ENCODE measurements at regions not wholly inside any gene's neighbourhood (a gene's known extent, or its start where the extent isn't known, plus 50 kb on each side); places are given as distances from the start of the nearest gene placed in this dataset.

GRCh38 chr3:190762801-190763200 lies 99.7 kb downstream of the GMNC start:
- DNase-seq (ENCODE audit: low read depth, low spot score) (no peak), FAIRE-seq (no peak)
- Histone ChIP-seq H3K4me1 (ENCODE audit: control insufficient read depth, extremely low read depth, insufficient read depth, low read length) (no peaks in the 10 kb centered on the region), H3K79me2 (ENCODE audit: control insufficient read depth, insufficient read depth, low read length) (no peaks in the 10 kb centered on the region), H3K9me1 (replicated peaks; ENCODE audit: control insufficient read depth, extremely low read depth, insufficient read depth, low read length) (no peaks in the 10 kb centered on the region), H3K4me3 (replicated peaks in 1 of 3; ENCODE audit: insufficient read depth in 1 of 3, low read depth in 1 of 3, low read length in 3 of 3) (no peak overlapping the region), H4K20me1 (replicated peaks; ENCODE audit: control insufficient read depth, extremely low read depth, insufficient read depth, low read length) (no peaks in the 10 kb centered on the region), H3K9ac (replicated peaks; ENCODE audit: extremely low read depth, insufficient read depth, low read length) (no peak overlapping the region), H3K9me3 (replicated peaks; ENCODE audit: control insufficient read depth, insufficient read depth, low read length) (no peaks in the 10 kb centered on the region), H2AFZ (ENCODE audit: low read depth, low read length) (no peak overlapping the region), H3K27ac (ENCODE audit: insufficient read depth, low read depth, low read length) (no peak overlapping the region), H3K36me3 (ENCODE audit: control insufficient read depth in 2 of 2, extremely low read depth in 1 of 2, insufficient read depth in 2 of 2, low read length in 2 of 2) (no peaks in the 10 kb centered on the region), H3K4me2 (ENCODE audit: insufficient read depth, low read length) (no peak overlapping the region), H3K27me3 (ENCODE audit: control insufficient read depth in 2 of 2, insufficient read depth in 2 of 2, low read length in 2 of 2) (no peaks in the 10 kb centered on the region)
- no peak for TF ChIP-seq JUN (IDR thresholded peaks at IDR 0.05; ENCODE audit: borderline replicate concordance, insufficient read depth, insufficient read length, low read depth)
- TF ChIP-seq POLR2AphosphoS5 (IDR thresholded peaks at IDR 0.05; ENCODE audit: insufficient read depth, low read depth, low read length) = no peak
- no peak for TF ChIP-seq MAX (IDR thresholded peaks at IDR 0.05; ENCODE audit: insufficient read depth, insufficient read length)
- no peak for TF ChIP-seq GATA2 (IDR thresholded peaks at IDR 0.05; ENCODE audit: insufficient read depth, insufficient read length, low read depth, low read length)
- no peak for TF ChIP-seq MYC (IDR thresholded peaks at IDR 0.05; ENCODE audit: low read depth, low read length)
- TF ChIP-seq POLR2A (IDR thresholded peaks at IDR 0.05; ENCODE audit: low read depth, low read length) = no peak
- TF ChIP-seq EZH2 (IDR thresholded peaks at IDR 0.05; ENCODE audit: borderline replicate concordance, low read depth, low read length, severe bottlenecking) = no peak
- TF ChIP-seq FOS (IDR thresholded peaks at IDR 0.05; ENCODE audit: borderline replicate concordance, insufficient read depth, low read length) = no peak
- TF ChIP-seq CTCF (IDR thresholded peaks at IDR 0.05; ENCODE audit: extremely low read depth in 1 of 2, insufficient read depth in 1 of 2, low read depth in 1 of 2, low read length in 2 of 2) = no peak
- BruUV-seq (replicated peaks) = no TSS peak
- intact Hi-C loops (cut with micrococcal nuclease) = no loop called here
- ChIA-PET CTCF (interaction anchor here (0.9 kb wide), 1 partner anchor 10 kb away, joined by 3 read pairs; no protein-coding TSS in a partner anchor), POLR2A (no interaction called here)
- dilution Hi-C loops (cut with MboI; ENCODE audit: extremely low pct_ligation_motif_present, low sequenced_read_pairs) = no loop called here
